AG10803 (cell line): ENCODE measurements at regions not wholly inside any gene's neighbourhood (a gene's known extent, or its start where the extent isn't known, plus 50 kb on each side); places are given as distances from the start of the nearest gene placed in this dataset.

Experiments
- DNase-seq: peaks from one replicate; pipeline ENCODE4 v3.0.0; 2010; ENCODE audit warnings: low read depth
- H3K4me3 ChIP-seq: 2 replicates; pipeline ENCODE4 v1.5.1; 2011; ENCODE audit warnings: mild to moderate bottlenecking, low read length, control low read depth
- TF ChIP-seq, protein P1 (sequence below): conservative IDR thresholded peaks from 2 replicates; pipeline ENCODE4 v1.5.1; 2011; ENCODE audit warnings: mild to moderate bottlenecking, low read length, control low read depth, inconsistent platforms

- no peak for DNase-seq
- no peak overlapping the region for H3K4me3 ChIP-seq
- TF ChIP-seq, protein P1, sequence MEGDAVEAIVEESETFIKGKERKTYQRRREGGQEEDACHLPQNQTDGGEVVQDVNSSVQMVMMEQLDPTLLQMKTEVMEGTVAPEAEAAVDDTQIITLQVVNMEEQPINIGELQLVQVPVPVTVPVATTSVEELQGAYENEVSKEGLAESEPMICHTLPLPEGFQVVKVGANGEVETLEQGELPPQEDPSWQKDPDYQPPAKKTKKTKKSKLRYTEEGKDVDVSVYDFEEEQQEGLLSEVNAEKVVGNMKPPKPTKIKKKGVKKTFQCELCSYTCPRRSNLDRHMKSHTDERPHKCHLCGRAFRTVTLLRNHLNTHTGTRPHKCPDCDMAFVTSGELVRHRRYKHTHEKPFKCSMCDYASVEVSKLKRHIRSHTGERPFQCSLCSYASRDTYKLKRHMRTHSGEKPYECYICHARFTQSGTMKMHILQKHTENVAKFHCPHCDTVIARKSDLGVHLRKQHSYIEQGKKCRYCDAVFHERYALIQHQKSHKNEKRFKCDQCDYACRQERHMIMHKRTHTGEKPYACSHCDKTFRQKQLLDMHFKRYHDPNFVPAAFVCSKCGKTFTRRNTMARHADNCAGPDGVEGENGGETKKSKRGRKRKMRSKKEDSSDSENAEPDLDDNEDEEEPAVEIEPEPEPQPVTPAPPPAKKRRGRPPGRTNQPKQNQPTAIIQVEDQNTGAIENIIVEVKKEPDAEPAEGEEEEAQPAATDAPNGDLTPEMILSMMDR: no peak
Measured at GRCh38 chr5:171639966-171640365, 145.7 kb upstream of the SMIM23 start.

DNA sequence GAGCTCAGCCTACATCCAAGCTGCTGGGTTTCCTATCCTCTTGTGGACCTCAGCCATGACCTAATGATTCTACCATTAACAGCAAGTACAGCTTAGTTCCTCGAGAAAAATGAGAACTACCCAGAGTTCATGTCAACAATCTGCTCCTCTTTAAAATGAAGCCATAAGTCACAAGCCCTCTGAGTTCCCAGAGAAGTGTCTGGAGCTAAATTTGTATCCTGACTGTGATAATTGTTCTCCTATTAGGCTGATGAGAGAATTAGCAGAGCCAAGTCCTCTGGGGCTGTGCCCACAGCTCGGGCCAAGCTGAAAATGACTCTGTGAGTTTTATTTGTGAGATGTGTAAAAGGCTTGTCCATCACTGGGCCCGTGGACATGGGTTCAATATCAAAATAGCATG is 145.1 kb upstream of the SMIM23 start:
- DNase-seq: no peak
- TF ChIP-seq, protein P1: no peak
- H3K4me3 ChIP-seq: no peak overlapping the region

- no peak overlapping the region for H3K4me3 ChIP-seq
- TF ChIP-seq, protein P1: no peak
- DNase-seq: no peak
Measured at GRCh38 chr5:171641891-171642290, 143.7 kb upstream of the SMIM23 start.

GRCh38 chr5:171642894-171643293 is 142.7 kb upstream of the SMIM23 start:
- TF ChIP-seq, protein P1: no peak
- no peak overlapping the region for H3K4me3 ChIP-seq
- DNase-seq: no peak

- TF ChIP-seq, protein P1: no peak
Measured at GRCh38 chr5:171644536-171644935, 141.1 kb upstream of the SMIM23 start.

GRCh38 chr5:171646102-171647042 is 139.2 kb upstream of the SMIM23 start:
- DNase-seq: no peak
- TF ChIP-seq, protein P1: no peak

More at GRCh38 chr5:171644536-171644935, 141.1 kb upstream of the SMIM23 start:
- H3K4me3 ChIP-seq: no peak overlapping the region
- DNase-seq: peak; percentile 59

More at GRCh38 chr5:171646102-171647042, 139.2 kb upstream of the SMIM23 start:
- H3K4me3 ChIP-seq: no peak overlapping the region
